Central memory CD4-positive, alpha-beta T cell (primary cell): ENCODE measurements at regions not wholly inside any gene's neighbourhood (a gene's known extent, or its start where the extent isn't known, plus 50 kb on each side); places are given as distances from the start of the nearest gene placed in this dataset.
A peak's percentile ranks its signal among the peaks of the same experiment; 100 is the strongest.

Experiments
- DNase-seq: peaks from one replicate; pipeline ENCODE4 v3.0.0; 2022

GRCh38 chr9:74275872-74276508, 221.1 kb upstream of the RORB start:
- DNase-seq = no peak

GRCh38 chr9:74277532-74277931, 219.6 kb upstream of the RORB start:
- peak; percentile 51 for DNase-seq

- DNase-seq = no peak
Observed at GRCh38 chr9:74281674-74282073, 215.5 kb upstream of the RORB start.

- DNase-seq = no peak
Observed at GRCh38 chr9:74282526-74283253, 214.4 kb upstream of the RORB start.

- no peak for DNase-seq
Observed at GRCh38 chr9:74284581-74285450, 212.3 kb upstream of the RORB start.

- no peak for DNase-seq
Observed at GRCh38 chr9:74293479-74293878, 203.7 kb upstream of the RORB start.

GRCh38 chr9:74303945-74304344, 193.2 kb upstream of the RORB start:
- no peak for DNase-seq

GRCh38 chr9:74304598-74304997, 192.5 kb upstream of the RORB start:
- no peak for DNase-seq

GRCh38 chr9:74309654-74310053, 187.5 kb upstream of the RORB start:
- DNase-seq = no peak

GRCh38 chr9:74317235-74317634, 179.9 kb upstream of the RORB start:
- no peak for DNase-seq

GRCh38 chr9:74321396-74321795, 175.7 kb upstream of the RORB start:
- DNase-seq = no peak

- DNase-seq = no peak
Observed at GRCh38 chr9:74322661-74323314, 174.3 kb upstream of the RORB start.

- no peak for DNase-seq
Observed at GRCh38 chr9:74330487-74331214, 166.5 kb upstream of the RORB start.

GRCh38 chr9:74331607-74332006, 165.5 kb upstream of the RORB start:
- no peak for DNase-seq

- peak; percentile 1 for DNase-seq
Observed at GRCh38 chr9:74333384-74334032, 163.6 kb upstream of the RORB start.

GRCh38 chr9:74334271-74334670, 162.9 kb upstream of the RORB start:
- no peak for DNase-seq

GRCh38 chr9:74336161-74336560, 161.0 kb upstream of the RORB start:
- no peak for DNase-seq

- DNase-seq = no peak
Observed at GRCh38 chr9:74348777-74349176, 148.4 kb upstream of the RORB start.

- no peak for DNase-seq
Observed at GRCh38 chr9:74355107-74355506, 142.0 kb upstream of the RORB start.

GRCh38 chr9:74357577-74357976, 139.6 kb upstream of the RORB start:
- no peak for DNase-seq

GRCh38 chr9:74358959-74359358, 138.2 kb upstream of the RORB start:
- no peak for DNase-seq

GRCh38 chr9:74361508-74361907, 135.6 kb upstream of the RORB start:
- no peak for DNase-seq
